ENCODE measurements at regions not wholly inside any gene's neighbourhood (a gene's known extent, or its start where the extent isn't known, plus 50 kb on each side); places are given as distances from the start of the nearest gene placed in this dataset.

DNA sequence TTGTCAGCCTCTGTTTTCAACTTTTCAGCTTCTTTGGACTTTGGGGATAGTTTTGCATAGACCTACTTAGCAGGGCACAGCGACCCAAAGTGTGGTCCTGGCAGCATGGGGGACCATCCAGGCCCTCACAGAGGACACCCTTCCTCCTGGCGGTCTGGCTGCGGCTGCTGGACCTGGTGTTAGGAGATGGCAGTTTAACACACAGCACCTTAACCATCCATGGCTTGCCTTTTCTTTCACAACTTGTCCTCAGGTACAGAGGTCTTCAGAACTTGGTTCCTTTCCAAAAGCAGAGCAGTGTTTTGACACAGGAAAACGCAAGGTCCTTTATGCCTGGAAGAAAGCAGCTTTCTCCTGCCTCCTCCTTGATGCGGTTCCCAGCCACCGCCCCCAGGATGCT, 68.1 kb downstream of the RHOU start:
- Histone ChIP-seq H3K27me3 (no peaks in the 10 kb centered on the region), H3K4me1 (peaks cover 0 to 5% of the 10 kb centered on the region in 2 donors), H3K27ac (peak overlapping the region in 1 of 2 donors; percentile 73), H3K36me3 (no peaks in the 10 kb centered on the region), H3K4me3 (no peak overlapping the region), H3K9me3 (no peaks in the 10 kb centered on the region)
- no peak for DNase-seq (ENCODE audit: low spot score in 2 of 2)
- intact Hi-C loops (cut with DNase I; ENCODE audit: low total_unique reads) = no loop called here
- TF ChIP-seq, protein P1, sequence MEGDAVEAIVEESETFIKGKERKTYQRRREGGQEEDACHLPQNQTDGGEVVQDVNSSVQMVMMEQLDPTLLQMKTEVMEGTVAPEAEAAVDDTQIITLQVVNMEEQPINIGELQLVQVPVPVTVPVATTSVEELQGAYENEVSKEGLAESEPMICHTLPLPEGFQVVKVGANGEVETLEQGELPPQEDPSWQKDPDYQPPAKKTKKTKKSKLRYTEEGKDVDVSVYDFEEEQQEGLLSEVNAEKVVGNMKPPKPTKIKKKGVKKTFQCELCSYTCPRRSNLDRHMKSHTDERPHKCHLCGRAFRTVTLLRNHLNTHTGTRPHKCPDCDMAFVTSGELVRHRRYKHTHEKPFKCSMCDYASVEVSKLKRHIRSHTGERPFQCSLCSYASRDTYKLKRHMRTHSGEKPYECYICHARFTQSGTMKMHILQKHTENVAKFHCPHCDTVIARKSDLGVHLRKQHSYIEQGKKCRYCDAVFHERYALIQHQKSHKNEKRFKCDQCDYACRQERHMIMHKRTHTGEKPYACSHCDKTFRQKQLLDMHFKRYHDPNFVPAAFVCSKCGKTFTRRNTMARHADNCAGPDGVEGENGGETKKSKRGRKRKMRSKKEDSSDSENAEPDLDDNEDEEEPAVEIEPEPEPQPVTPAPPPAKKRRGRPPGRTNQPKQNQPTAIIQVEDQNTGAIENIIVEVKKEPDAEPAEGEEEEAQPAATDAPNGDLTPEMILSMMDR (IDR thresholded peaks at IDR 0.05) = no peak
- TF ChIP-seq POLR2A (IDR thresholded peaks at IDR 0.05) (no peak), POLR2AphosphoS5 (IDR thresholded peaks at IDR 0.05) (no peak)

DNA sequence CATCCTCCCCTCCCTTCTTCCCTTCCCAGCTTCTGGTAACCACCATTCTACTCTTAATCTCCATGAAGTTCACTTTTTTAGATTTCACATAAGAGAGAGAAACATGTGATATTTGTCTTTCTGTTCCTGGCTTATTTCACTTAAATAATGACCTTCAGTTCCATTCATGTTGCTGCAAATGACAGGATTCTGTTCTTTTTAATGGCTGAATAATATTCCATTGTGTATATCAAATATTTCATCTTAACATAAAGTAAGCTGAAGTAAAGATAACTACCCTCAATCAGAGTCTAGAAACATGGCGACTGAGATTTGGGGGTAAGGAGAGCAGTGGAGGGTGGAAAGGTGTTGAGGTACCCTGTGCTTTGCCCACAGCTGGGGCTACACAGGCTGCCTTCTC, 68.9 kb downstream of the RHOU start:
- Histone ChIP-seq H3K36me3 (no peaks in the 10 kb centered on the region), H3K4me3 (no peak overlapping the region), H3K27me3 (no peaks in the 10 kb centered on the region), H3K4me1 (peaks cover 0 to 5% of the 10 kb centered on the region in 2 donors), H3K27ac (peak overlapping the region in 1 of 2 donors; percentile 54), H3K9me3 (no peaks in the 10 kb centered on the region)
- intact Hi-C loops (cut with DNase I; ENCODE audit: low total_unique reads) = no loop called here
- no peak for DNase-seq (ENCODE audit: low spot score in 2 of 2)
- TF ChIP-seq, protein P1 (IDR thresholded peaks at IDR 0.05) = no peak

DNA sequence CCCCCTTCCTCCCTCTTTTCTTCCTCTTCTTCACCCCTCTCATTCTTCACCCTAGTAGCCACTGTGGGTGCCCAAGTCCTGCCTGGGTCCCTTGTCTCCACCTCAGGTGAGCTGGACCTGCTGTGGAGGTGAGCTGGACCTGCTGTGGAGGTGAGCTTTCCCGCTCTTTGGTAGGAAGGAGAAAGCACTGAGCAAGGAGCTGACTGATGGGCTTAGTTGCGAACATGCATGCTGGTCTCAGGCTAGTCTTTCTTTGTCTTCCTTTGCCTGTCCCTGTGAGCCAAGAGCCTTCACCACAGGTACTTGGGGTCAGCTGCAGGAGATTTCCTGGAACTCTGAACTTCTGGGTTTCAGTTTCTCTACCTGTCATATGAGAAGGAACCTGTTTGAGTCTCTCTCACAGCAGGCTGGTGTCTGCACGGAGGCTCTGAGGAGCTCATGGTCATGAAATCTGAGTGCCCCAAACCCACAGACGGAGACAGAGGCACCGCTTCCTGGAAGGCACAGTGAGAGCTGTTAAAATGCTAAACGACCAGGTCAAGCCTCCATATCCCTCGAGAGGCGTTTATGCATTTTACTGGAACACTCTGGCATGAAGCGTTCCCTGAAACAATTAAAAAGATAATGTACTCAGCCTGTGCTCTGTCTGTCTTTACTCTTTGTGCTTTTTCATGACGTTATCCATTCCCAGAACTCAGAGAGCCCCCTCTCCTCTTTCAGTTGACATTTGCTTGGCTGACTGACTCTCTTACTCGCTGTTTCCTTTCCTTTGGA, 69.5 kb downstream of the RHOU start:
- Histone ChIP-seq H3K4me3 (no peak overlapping the region), H3K27ac (peak overlapping the region in 1 of 2 donors; percentile 54), H3K9me3 (no peaks in the 10 kb centered on the region), H3K27me3 (no peaks in the 10 kb centered on the region), H3K4me1 (peaks cover 0 to 5% of the 10 kb centered on the region in 2 donors), H3K36me3 (no peaks in the 10 kb centered on the region)
- intact Hi-C loops (cut with DNase I; ENCODE audit: low total_unique reads) = no loop called here
- DNase-seq (ENCODE audit: low spot score in 2 of 2) = no peak
- TF ChIP-seq POLR2A (IDR thresholded peaks at IDR 0.05) (no peak), POLR2AphosphoS5 (IDR thresholded peaks at IDR 0.05) (no peak)
- TF ChIP-seq, protein P1 (IDR thresholded peaks at IDR 0.05) = no peak

DNA sequence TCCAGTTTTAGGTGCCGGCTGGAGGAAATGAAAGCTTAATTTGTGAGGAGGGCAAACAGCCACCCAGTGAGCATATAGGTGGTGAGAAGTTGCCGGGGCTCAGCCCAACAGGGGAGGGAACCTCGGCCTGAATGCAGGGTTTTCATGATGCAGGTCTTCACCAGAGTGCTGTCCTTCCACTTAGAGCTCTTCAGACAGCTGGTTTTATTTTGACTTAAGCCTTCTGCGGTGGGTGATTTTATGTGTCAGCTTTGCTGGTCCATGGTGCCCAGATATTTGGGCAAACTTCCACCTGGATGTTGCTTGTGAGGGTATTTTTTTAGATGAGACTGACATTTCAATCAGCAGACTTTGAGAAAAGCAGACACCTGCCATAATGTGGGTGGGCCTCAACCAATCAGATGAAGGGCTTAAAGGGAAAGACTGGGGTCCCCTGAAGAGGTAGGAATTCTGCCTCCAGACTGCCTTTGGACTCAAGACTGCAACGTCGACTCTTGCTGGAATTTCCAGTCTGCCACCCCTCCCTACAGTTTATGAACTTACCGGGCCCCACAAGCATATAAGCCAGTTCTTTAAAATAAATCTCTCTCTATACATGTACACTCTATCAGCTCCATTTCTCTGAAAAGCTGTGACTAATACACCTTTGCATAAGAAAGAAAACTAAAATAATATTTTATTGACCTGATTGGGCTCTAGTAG, 72.8 kb downstream of the RHOU start:
- peaks cover 0 to 2% of the 10 kb centered on the region in 2 donors for H3K4me1 ChIP-seq
- no peak overlapping the region for H3K27ac ChIP-seq
- no peaks in the 10 kb centered on the region for H3K9me3 ChIP-seq
- no peak for DNase-seq (ENCODE audit: low spot score in 2 of 2)
- TF ChIP-seq POLR2AphosphoS5 (IDR thresholded peaks at IDR 0.05) = no peak
- TF ChIP-seq, protein P1 (IDR thresholded peaks at IDR 0.05) = no peak
- no peak for TF ChIP-seq POLR2A (IDR thresholded peaks at IDR 0.05)
- H3K4me3 ChIP-seq = no peak overlapping the region
- H3K27me3 ChIP-seq = no peaks in the 10 kb centered on the region
- intact Hi-C loops (cut with DNase I; ENCODE audit: low total_unique reads) = no loop called here
- H3K36me3 ChIP-seq = no peaks in the 10 kb centered on the region

All from breast epithelium (tissue), 4 donors.